Retinal pigment epithelial cell (primary cell): ENCODE measurements at regions not wholly inside any gene's neighbourhood (a gene's known extent, or its start where the extent isn't known, plus 50 kb on each side); places are given as distances from the start of the nearest gene placed in this dataset.

ENCODE experiments used
- DNase-seq: peaks from one replicate; pipeline ENCODE4 v3.0.0-alpha.2; 2010; ENCODE audit warnings: low read depth
- H3K4me3 ChIP-seq: 2 replicates; pipeline ENCODE4 v1.5.1; 2011; ENCODE audit warnings: mild to moderate bottlenecking, low read length, control low read depth, moderate library complexity
- CTCF ChIP-seq: conservative IDR thresholded peaks from 2 replicates; pipeline ENCODE4 v1.5.1; 2011; ENCODE audit warnings: low read depth, low read length, control low read depth, inconsistent platforms

- no peak for TF ChIP-seq CTCF
- no peak overlapping the region for H3K4me3 ChIP-seq
- DNase-seq, result no peak
Observed at GRCh38 chr2:181755181-181755580, 74.9 kb upstream of the NEUROD1 start.

GRCh38 chr2:181760521-181760920 is 80.2 kb upstream of the NEUROD1 start:
- DNase-seq, result no peak
- H3K4me3 ChIP-seq, result no peak overlapping the region
- no peak for TF ChIP-seq CTCF

- H3K4me3 ChIP-seq, result no peak overlapping the region
- DNase-seq, result no peak
- TF ChIP-seq CTCF, result no peak
Observed at GRCh38 chr2:181761175-181761574, 80.9 kb upstream of the NEUROD1 start.

GRCh38 chr2:181762000-181762399 is 81.7 kb upstream of the NEUROD1 start:
- DNase-seq, result no peak
- TF ChIP-seq CTCF, result no peak
- H3K4me3 ChIP-seq, result no peak overlapping the region

GRCh38 chr2:181762848-181763247 is 82.5 kb upstream of the NEUROD1 start:
- DNase-seq, result no peak
- no peak for TF ChIP-seq CTCF
- no peak overlapping the region for H3K4me3 ChIP-seq

GRCh38 chr2:181763423-181763822 is 83.1 kb upstream of the NEUROD1 start:
- no peak overlapping the region for H3K4me3 ChIP-seq
- DNase-seq, result no peak
- TF ChIP-seq CTCF, result no peak

GRCh38 chr2:181764095-181764963 is 84.0 kb upstream of the NEUROD1 start:
- TF ChIP-seq CTCF, result no peak
- no peak overlapping the region for H3K4me3 ChIP-seq
- no peak for DNase-seq
